ENCODE measurements at regions not wholly inside any gene's neighbourhood (a gene's known extent, or its start where the extent isn't known, plus 50 kb on each side); places are given as distances from the start of the nearest gene placed in this dataset.
A peak's percentile ranks its signal among the peaks of the same experiment; 100 is the strongest.
"Not testable (repeated sequence)": the region's sequence is repeated elsewhere in the genome, so short reads cannot be mapped to it uniquely, and the experiment has no call there.

DNA sequence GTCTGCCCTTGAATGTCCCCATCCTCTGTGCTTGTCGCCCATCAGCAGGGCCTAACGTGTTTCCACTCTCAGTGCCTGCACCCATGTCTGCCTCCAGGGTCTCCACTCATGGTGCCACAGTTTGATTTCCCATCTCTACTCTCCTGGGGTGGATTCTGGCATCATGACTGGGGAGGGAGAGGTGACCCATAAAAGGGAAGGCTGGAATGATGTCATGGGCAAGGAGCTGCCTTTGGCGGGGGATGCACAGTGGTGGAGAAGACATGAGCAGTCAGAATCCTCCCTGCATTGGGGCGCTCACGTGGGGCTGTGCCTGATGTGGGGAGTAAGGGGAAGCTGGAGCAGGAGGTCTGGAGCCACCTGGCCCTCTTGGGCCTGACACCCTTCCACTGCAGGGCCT, 100.9 kb downstream of the USP22 start (continued):
- TF ChIP-seq, protein P1, sequence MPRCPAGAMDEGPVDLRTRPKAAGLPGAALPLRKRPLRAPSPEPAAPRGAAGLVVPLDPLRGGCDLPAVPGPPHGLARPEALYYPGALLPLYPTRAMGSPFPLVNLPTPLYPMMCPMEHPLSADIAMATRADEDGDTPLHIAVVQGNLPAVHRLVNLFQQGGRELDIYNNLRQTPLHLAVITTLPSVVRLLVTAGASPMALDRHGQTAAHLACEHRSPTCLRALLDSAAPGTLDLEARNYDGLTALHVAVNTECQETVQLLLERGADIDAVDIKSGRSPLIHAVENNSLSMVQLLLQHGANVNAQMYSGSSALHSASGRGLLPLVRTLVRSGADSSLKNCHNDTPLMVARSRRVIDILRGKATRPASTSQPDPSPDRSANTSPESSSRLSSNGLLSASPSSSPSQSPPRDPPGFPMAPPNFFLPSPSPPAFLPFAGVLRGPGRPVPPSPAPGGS (IDR thresholded peaks at IDR 0.05), result no peak
- TF ChIP-seq KDM1A (IDR thresholded peaks at IDR 0.05; ENCODE audit: low read depth), result no peak
- no peak for TF ChIP-seq RNF2 (IDR thresholded peaks at IDR 0.05; ENCODE audit: borderline replicate concordance, low read depth)
- TF ChIP-seq EP300 (IDR thresholded peaks at IDR 0.05), result no peak
- no peak for TF ChIP-seq MAFK (IDR thresholded peaks at IDR 0.05; ENCODE audit: partially characterized antibody)
- TF ChIP-seq RARB (CRISPR knock-in tag; IDR thresholded peaks at IDR 0.05), result no peak
- TF ChIP-seq NR3C1 (IDR thresholded peaks at IDR 0.05), result no peak

DNA sequence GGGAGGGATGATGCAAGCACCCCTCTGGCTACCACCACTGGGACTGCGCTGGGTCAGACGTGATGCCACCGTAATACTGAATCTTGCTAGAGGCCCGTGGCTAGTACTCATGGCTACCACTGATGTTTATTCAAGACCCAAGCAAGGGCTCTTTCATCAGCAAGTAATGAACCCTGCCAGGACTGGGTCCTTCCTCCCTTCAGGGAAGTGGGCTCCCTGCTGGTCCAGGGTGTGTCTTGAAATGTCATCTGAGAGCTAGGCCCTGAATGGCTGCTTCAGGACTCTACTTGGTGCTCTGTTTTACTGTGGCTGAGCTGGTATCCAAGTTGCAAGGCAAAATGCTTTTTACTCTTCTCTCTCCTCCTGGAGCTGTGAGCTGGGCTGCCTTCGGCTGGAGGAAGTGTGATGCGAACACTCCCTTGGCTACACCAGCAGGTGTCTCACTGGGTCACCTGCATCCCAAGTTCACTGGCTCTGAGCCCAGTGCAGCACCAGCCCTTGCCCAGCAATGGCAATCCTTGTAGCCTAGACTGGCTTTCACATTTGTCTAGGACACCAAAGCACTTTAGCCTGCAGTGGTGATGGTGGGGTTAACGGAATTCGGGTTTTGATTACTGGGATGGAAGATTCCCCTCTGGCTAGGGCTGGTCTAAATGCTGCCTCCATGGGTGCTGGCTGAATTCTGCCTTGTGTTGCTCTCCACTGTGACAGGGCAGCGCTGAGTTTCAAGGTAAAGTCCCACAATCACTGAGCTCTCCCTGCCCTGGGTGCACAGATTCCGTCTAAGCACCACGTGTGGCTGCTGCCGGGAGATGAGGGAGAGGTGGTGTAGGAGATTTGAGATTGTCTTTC, 98.6 kb downstream of the USP22 start:
- WGBS (ENCODE audit: missing lambda C conversion rate), result 41% methylated on average over 12 of the region's 12 CpGs
- no peaks in the 10 kb centered on the region for H3K4me1 ChIP-seq
- no peak overlapping the region for H3K4me3 ChIP-seq
- POLR2A ChIA-PET, result no interaction called here
- DNase-seq (ENCODE audit: low read depth in 1 of 2, low spot score in 1 of 2) (peak in 1 of 2 experiments; percentile 54), FAIRE-seq (peak; percentile 39), ATAC-seq (peak; percentile 93 to 95)
- no peak overlapping the region for H3K4me2 ChIP-seq
- no peaks in the 10 kb centered on the region; the same call in 2 of the 3 replicates for H3K9me3 ChIP-seq
- no peak overlapping the region for H3K27ac ChIP-seq
- TF ChIP-seq EHF (CRISPR knock-in tag; IDR thresholded peaks at IDR 0.05), result no peak
- TF ChIP-seq POLR2A (IDR thresholded peaks at IDR 0.05; ENCODE audit: low read length), result no peak
- no peak for TF ChIP-seq KDM5A (IDR thresholded peaks at IDR 0.05)
- TF ChIP-seq RNF2 (IDR thresholded peaks at IDR 0.05; ENCODE audit: borderline replicate concordance, low read depth), result 0 out of 2 replicates have a peak, but pooled peaks have one; percentile 49
- TF ChIP-seq SMC3 (IDR thresholded peaks at IDR 0.05), result peak; percentile 44; the same call in 1 of the 3 replicates
- TF ChIP-seq, protein P2, sequence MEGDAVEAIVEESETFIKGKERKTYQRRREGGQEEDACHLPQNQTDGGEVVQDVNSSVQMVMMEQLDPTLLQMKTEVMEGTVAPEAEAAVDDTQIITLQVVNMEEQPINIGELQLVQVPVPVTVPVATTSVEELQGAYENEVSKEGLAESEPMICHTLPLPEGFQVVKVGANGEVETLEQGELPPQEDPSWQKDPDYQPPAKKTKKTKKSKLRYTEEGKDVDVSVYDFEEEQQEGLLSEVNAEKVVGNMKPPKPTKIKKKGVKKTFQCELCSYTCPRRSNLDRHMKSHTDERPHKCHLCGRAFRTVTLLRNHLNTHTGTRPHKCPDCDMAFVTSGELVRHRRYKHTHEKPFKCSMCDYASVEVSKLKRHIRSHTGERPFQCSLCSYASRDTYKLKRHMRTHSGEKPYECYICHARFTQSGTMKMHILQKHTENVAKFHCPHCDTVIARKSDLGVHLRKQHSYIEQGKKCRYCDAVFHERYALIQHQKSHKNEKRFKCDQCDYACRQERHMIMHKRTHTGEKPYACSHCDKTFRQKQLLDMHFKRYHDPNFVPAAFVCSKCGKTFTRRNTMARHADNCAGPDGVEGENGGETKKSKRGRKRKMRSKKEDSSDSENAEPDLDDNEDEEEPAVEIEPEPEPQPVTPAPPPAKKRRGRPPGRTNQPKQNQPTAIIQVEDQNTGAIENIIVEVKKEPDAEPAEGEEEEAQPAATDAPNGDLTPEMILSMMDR (IDR thresholded peaks at IDR 0.05), result peak; percentile 41; the same call in 1 of the 3 replicates
- no peak for TF ChIP-seq ZFP36 (IDR thresholded peaks at IDR 0.05; ENCODE audit: borderline replicate concordance, partially characterized antibody)
- TF ChIP-seq, protein P3, sequence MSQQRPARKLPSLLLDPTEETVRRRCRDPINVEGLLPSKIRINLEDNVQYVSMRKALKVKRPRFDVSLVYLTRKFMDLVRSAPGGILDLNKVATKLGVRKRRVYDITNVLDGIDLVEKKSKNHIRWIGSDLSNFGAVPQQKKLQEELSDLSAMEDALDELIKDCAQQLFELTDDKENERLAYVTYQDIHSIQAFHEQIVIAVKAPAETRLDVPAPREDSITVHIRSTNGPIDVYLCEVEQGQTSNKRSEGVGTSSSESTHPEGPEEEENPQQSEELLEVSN (IDR thresholded peaks at IDR 0.05; ENCODE audit: borderline replicate concordance, low read depth), result no peak
- no peak for TF ChIP-seq TFCP2L1 (CRISPR knock-in tag; IDR thresholded peaks at IDR 0.05)
- peak; percentile 72; the same call in 1 of the 2 replicates for TF ChIP-seq CBX8 (IDR thresholded peaks at IDR 0.05)
- no peak for TF ChIP-seq CEBPB (IDR thresholded peaks at IDR 0.05)
- TF ChIP-seq MYC (IDR thresholded peaks at IDR 0.05; ENCODE audit: borderline replicate concordance, low read length), result no peak
- no peak for TF ChIP-seq CBX2 (IDR thresholded peaks at IDR 0.05; ENCODE audit: borderline replicate concordance, low read depth)
- TF ChIP-seq HOXA7 (CRISPR knock-in tag; IDR thresholded peaks at IDR 0.05), result no peak
- TF ChIP-seq FOSL2 (IDR thresholded peaks at IDR 0.05), result no peak
- no peak for TF ChIP-seq FOSL2 (CRISPR knock-in tag; IDR thresholded peaks at IDR 0.05)
- TF ChIP-seq NFE2L2 (conservative IDR thresholded peaks at IDR 0.05; ENCODE audit: low read length), result no peak
- no peak for TF ChIP-seq RARB (CRISPR knock-in tag; IDR thresholded peaks at IDR 0.05)
- TF ChIP-seq JUN (IDR thresholded peaks at IDR 0.05), result no peak
- no peak for TF ChIP-seq SREBF2 (IDR thresholded peaks at IDR 0.05)
- TF ChIP-seq RCOR1 (IDR thresholded peaks at IDR 0.05; ENCODE audit: low read depth, low read length), result no peak
- TF ChIP-seq POLR2AphosphoS2 (conservative IDR thresholded peaks at IDR 0.05; ENCODE audit: low read length), result no peak
- TF ChIP-seq HOXB5 (CRISPR knock-in tag; IDR thresholded peaks at IDR 0.05), result no peak
- TF ChIP-seq, protein P4, sequence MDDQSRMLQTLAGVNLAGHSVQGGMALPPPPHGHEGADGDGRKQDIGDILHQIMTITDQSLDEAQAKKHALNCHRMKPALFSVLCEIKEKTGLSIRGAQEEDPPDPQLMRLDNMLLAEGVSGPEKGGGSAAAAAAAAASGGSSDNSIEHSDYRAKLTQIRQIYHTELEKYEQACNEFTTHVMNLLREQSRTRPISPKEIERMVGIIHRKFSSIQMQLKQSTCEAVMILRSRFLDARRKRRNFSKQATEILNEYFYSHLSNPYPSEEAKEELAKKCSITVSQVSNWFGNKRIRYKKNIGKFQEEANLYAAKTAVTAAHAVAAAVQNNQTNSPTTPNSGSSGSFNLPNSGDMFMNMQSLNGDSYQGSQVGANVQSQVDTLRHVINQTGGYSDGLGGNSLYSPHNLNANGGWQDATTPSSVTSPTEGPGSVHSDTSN (IDR thresholded peaks at IDR 0.05), result no peak
- TF ChIP-seq ESRRA (IDR thresholded peaks at IDR 0.05; ENCODE audit: borderline replicate concordance, low read length), result no peak
- peak; percentile 51 to 56 for TF ChIP-seq RAD21 (conservative IDR thresholded peaks at IDR 0.05 in 1 of 2, IDR thresholded peaks at IDR 0.05 in 1 of 2)
- TF ChIP-seq FOXS1 (CRISPR knock-in tag; IDR thresholded peaks at IDR 0.05), result no peak
- no peak for TF ChIP-seq MAZ (IDR thresholded peaks at IDR 0.05; ENCODE audit: borderline replicate concordance, low read depth, low read length)
- CTCF ChIA-PET, result interaction anchor here (0.5 to 3.4 kb wide), 21 partner anchors 8 to 322 kb away, joined by 3 to 20 read pairs (median 4); no protein-coding TSS in a partner anchor

DNA sequence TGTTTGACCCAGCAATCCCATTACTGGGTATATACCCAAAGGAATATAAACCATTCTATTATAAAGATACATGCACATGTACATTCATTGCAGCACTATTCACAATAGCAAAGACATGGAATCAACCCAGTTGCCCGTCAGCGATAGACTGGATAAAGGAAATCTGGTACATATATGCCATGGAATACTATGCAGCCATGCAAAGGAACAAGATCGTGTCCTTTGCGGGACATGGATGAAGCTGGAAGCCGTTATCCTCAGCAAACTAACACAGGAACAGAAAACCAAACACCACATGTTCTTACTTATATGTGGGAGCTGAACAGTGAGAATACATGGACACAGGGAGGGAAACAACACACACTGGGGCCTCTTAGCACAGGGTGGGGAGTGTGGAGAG, 95.1 kb downstream of the USP22 start:
- H3K9me3 ChIP-seq; ATAC-seq; FAIRE-seq; H3K4me1 ChIP-seq; DNase-seq (ENCODE audit: low read depth in 1 of 2, low spot score in 1 of 2); H3K4me2 ChIP-seq; POLR2A ChIA-PET; H3K27ac ChIP-seq; H3K4me3 ChIP-seq: not testable (repeated sequence)
- WGBS (ENCODE audit: missing lambda C conversion rate), result 72% methylated on average over 5 of the region's 5 CpGs
- CTCF ChIA-PET, result interaction anchor here (0.8 to 1.8 kb wide), 2 partner anchors 19 to 45 kb away, joined by 3 to 4 read pairs; no protein-coding TSS in a partner anchor

Measured in A549 (cell line).